Activated naive CD4-positive, alpha-beta T cell (primary cell): ENCODE measurements at regions not wholly inside any gene's neighbourhood (a gene's known extent, or its start where the extent isn't known, plus 50 kb on each side); places are given as distances from the start of the nearest gene placed in this dataset.

Source experiments
- DNase-seq, 4 experiments: peaks; one replicate each; lab custom pipeline; 2025; lab: John Stamatoyannopoulos, UW

GRCh38 chr5:164392531-164392930 is 887.1 kb downstream of the MAT2B start:
- no peak for DNase-seq

DNA sequence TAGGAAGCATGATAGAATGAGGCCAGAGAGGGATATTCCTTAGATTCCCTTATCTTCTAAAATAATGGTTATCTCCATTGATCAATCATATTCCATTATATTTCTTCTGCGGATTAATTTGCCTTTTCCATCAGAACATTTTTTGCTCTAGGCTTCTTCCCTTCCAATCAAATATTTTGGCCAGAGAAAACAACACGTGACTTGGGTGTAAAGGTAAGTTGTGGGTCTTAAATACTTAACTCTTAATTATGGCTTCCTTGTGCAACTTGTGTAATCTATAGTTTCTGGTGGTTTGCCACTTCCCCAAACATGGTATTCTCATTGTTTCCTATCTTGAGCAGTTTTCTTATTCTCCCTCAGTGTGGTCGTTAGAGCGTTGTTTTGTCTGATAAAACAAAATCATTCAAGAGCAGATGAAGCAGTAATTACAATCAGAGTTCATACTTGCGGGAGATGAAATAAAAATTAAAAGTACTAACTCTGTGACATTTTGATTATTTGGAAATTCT is 889.3 kb downstream of the MAT2B start:
- no peak for DNase-seq

- DNase-seq: no peak
Observed at GRCh38 chr5:164412531-164412930, 907.1 kb downstream of the MAT2B start.

GRCh38 chr5:164420161-164420560 is 914.7 kb downstream of the MAT2B start:
- DNase-seq: no peak

GRCh38 chr5:164422400-164422799 is 917.0 kb downstream of the MAT2B start:
- no peak for DNase-seq

- no peak for DNase-seq
Observed at GRCh38 chr5:164431634-164432304, 926.4 kb downstream of the MAT2B start.

GRCh38 chr5:164433106-164433870 is 927.9 kb downstream of the MAT2B start:
- no peak for DNase-seq

- no peak for DNase-seq
Observed at GRCh38 chr5:164435576-164435975, 930.2 kb downstream of the MAT2B start.

GRCh38 chr5:164439799-164440198 is 934.4 kb downstream of the MAT2B start:
- no peak for DNase-seq

GRCh38 chr5:164449460-164449859 is 944.0 kb downstream of the MAT2B start:
- DNase-seq: no peak

DNA sequence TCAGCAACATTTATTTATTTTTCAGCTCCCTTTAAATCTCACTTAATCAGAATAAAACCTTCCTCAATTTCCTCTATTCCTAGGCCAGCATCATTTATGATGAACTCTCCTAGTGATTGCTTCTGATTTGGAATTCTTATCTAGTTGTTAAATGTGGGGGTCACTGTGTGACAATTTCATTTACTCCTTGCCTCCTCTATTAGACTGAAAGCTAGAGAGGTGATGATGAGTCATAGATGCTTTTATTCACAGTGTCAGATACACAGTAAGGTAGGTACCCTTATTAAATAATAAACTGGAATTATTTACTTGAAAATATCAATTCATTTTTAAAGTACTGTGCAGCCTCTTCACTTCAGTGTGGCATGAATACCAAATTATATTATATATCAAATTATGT is 960.6 kb downstream of the MAT2B start:
- DNase-seq: no peak

DNA sequence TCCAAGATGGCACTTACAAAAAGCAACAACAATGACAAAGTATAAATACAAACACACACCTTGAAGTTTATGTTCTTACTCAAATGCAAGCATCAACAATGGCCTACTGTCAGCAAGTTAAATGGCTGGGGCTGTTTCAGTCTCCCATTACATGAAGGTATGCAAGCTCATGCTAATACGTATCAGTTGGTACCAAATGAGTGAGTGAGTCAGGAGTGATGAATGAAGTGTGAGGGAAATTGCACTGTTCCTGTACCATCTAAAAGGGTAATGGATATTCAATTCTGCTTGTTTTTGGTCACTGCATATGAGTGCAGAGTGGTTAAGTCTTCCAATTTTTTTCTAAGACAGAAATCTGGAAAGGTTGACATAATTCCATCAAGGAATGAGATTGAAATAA is 964.9 kb downstream of the MAT2B start:
- DNase-seq: no peak

DNA sequence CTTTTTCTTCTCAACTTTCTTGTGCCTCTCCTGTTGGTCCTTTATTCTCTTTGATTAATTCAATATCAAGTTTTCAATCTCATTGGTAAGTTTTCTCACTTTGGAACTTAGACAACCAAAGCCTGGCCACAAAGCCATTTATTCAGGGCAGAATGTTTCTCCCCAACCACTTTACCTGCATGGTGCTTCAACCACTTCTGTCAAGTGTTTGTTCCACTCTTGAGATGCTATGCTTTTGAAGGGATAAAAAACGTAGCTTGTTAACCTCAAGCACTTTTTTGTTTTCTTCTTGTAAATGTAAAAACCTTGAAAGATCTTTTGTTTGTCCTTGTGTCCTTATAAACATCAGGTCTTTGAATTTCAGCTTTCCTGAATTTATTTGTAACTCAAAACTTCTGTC is 966.7 kb downstream of the MAT2B start:
- DNase-seq: no peak

GRCh38 chr5:164475339-164475977 is 970.0 kb downstream of the MAT2B start:
- DNase-seq: no peak

DNA sequence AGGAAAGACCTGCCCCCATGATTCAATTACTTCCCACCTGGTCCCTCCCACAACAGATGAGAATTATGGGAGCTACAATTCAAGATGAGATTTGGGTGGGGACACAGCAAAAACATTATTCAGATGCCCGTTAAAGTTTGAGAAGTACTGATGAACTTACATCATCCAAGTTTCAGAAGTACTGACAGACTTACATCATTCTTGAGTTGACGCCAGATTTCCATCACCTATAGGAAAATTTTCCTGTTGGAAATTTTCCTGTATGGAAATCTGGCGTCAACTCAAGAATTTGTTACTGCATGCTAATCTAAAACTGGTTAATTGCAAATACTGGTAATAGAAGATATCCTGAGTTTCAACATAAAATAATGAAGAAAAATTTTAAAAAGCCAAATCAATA is 975.9 kb downstream of the MAT2B start:
- no peak for DNase-seq

- no peak for DNase-seq
Observed at GRCh38 chr5:164482351-164482750, 976.9 kb downstream of the MAT2B start.

DNA sequence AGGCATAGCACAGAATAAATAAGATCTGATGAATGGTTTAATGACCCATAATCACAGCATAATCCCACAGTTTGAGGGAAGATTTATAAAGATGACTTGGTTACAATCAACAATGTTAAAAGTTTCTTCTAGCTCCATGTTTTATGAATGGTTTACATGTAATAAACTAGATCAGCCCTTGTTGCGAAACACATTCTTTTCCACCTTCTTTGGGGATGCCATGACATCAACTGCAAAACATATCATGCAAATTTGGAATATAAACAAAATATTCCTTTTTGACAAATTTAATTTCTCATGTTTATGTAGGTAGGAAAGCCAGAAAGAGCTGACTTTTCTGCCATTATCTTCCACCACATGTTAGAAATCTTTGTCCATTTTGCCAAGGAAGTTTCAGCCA is 979.5 kb downstream of the MAT2B start:
- DNase-seq: no peak

DNA sequence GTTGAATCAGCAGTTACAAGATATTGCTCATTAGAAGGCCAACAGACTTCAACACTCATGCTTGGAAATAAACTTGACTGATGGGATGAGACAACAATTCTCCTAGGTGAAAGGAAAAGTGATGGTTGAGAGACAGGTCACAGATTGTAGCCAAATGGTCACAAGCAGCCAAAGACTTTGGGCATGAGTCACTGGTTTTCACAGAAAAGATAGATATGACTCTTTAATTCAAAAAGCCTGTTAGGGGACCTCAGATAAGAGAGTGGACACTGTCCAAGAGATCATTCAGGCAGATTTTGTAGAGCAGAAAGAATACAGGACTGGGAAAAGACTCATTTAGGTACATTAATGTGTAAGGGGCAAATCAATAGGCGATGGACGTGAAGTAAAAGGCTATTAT is 982.5 kb downstream of the MAT2B start:
- DNase-seq: no peak

DNA sequence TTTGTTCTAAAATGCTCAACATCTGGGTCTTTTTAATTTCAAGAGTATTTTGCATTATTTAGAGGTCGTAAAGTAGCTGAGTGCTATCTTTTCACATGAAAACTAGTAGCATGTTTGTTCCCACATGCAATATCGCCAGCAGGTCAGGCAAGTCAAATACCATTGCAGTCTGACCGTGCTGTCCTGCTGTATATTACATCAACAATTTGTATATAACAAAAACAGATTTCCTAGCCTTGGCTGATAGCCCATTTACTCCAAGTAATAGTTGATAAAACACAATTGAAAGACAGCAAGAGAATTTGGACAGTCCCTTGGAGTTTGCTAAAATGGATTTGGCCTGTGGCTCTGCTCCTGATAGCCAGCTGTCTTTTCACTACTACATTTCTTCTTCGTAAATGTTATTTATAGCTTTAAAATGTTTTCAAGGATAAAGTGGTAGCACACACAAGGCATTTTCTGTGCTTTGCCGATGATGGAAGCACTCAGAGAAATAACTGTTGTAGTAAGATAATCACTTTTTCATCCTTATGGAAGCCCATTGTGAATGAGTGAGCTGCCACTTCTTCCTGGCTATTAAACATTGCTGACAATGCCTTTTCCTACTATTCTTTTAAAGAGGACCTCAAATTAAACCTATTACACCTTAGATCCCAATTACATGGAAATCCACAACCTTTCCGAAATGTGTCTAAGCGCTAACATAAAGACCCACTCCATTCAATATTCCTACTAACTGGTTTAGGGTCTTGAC is 992.1 kb downstream of the MAT2B start:
- no peak for DNase-seq

- no peak for DNase-seq
Observed at GRCh38 chr5:164498438-164498837, 993.0 kb downstream of the MAT2B start.

GRCh38 chr5:164500856-164501255 is 995.4 kb downstream of the MAT2B start:
- DNase-seq: no peak

DNA sequence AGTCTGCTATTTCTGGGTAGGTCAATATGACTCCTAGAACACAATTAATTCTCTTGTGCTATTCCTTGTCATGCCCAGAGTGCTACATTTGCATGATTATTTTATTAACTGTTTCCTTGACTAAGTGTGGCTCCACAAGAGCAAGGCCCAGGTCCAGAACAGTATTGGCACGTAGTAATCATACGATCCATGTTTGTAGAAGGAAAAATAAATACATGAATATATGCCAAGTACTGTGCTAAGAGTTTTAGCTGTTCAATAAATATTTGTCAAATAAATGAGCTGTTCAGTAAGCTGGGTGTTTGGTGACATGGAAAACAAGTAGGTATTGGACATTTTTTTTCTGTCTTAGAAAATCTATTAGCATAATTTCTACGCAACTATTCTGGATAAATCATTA is 995.9 kb downstream of the MAT2B start:
- DNase-seq: no peak
